Adrenal gland (tissue), 9 donors: ENCODE measurements at regions not wholly inside any gene's neighbourhood (a gene's known extent, or its start where the extent isn't known, plus 50 kb on each side); places are given as distances from the start of the nearest gene placed in this dataset.
A peak's percentile ranks its signal among the peaks of the same experiment; 100 is the strongest.

Experiments
- DNase-seq, 7 donors: peaks; one replicate each; pipeline ENCODE4 v3.0.0-alpha.2; 2019 to 2020
- H3K27ac ChIP-seq, 5 donors: fragments of 200-600 bp; sonication (generic) in 4 of 5; 1 replicate in 3 of 5; 2 replicates in 2 of 5; pipeline versions ENCODE4 v1.5.1 to v1.8.0; 2016 to 2020; ENCODE audit warnings: mild to moderate bottlenecking in 1 of 5
- H3K27me3 ChIP-seq: fragments of 200-600 bp; 2 replicates; pipeline ENCODE4 v1.8.0; 2021
- H3K36me3 ChIP-seq, 2 donors: fragments of 200-600 bp; replicated peaks in 1 of 2; 1 replicate in 1 of 2; 2 replicates in 1 of 2; pipeline versions ENCODE4 v1.5.1 to v1.8.0; 2018 to 2022
- H3K4me1 ChIP-seq, 2 donors: fragments of 200-600 bp; replicated peaks in 1 of 2; 1 replicate in 1 of 2; 2 replicates in 1 of 2; pipeline versions ENCODE4 v1.5.1 to v1.8.0; 2018 to 2021
- H3K4me3 ChIP-seq, 4 donors: fragments of 200-600 bp; sonication (generic) in 3 of 4; one replicate each; pipeline ENCODE4 v1.5.1; 2016 to 2018
- H3K9me3 ChIP-seq, 3 donors: fragments of 200-600 bp; sonication (generic) in 1 of 3; replicated peaks in 1 of 3; 1 replicate in 2 of 3; 2 replicates in 1 of 3; pipeline versions ENCODE4 v1.5.1 to v1.8.0; 2016 to 2021
- CTCF ChIP-seq, 6 experiments: fragments of 450-650 bp in 4 of 6; fragments of 200-600 bp in 2 of 6; sonication (generic) in 1 of 6; IDR thresholded peaks; 1 replicate in 5 of 6; 2 replicates in 1 of 6; pipeline versions ENCODE4 v1.5.1 to v1.8.0; 2016 to 2021; ENCODE audit warnings: antibody characterized with exemption in 6 of 6, mild to moderate bottlenecking in 2 of 6, moderate library complexity in 1 of 6
- POLR2A ChIP-seq, 2 donors: fragments of 450-650 bp; IDR thresholded peaks; one replicate each; pipeline ENCODE4 v1.6.1; 2017; ENCODE audit warnings: antibody characterized with exemption in 2 of 2, mild to moderate bottlenecking in 2 of 2, moderate library complexity in 1 of 2
- whole genome bisulfite sequencing, 4 donors: extraction: QIAGEN DNeasy Blood & Tissue Kit in 2 of 4; methylation state at CpG; one replicate each; pipeline versions ENCODE4 v1.1.5 to v1.1.7; 2013 to 2017; 5-methylcytosine and 5-hydroxymethylcytosine counted together
- intact Hi-C, 2 donors: fragments of 100-400 bp; cut with DNase I; formaldehyde crosslinking; loops; one replicate each; pipeline versions ENCODE4 v1.14.1 to v1.15.0; 2022 to 2023
- donor health status: healthy with polysubstance abuse.
- donor health status: Bipolar disorder and iron deficiency.
- donor health status: DM: yes; HTN: yes; CAD: no.
- donor health status: DM: no; HTN: no; CAD: no.
- donor health status: DM: no; HTN: no; CAD: no.

DNA sequence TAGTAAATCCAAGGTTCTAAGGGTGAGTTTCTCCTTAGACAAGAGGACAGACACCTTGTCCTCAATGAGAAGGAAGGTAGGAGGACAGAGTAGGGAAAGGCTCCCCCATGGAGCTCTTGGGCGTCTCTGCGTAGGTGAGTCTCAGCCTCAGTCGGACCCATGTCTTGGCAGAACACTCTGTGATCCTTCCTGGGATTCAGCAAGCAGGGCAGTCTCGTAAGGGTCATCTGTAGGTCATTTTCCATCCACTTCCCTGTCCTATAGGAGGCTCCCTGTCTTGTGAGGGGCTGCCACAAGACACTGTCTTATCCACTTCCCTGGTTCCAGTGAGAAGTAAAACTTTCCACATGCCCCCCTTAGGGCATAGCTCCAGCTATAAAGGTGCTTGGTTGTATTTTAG lies 122.6 kb upstream of the TWIST2 start:
- TF ChIP-seq CTCF (IDR thresholded peaks at IDR 0.05) (no peak), POLR2A (IDR thresholded peaks at IDR 0.05) (no peak)
- no peaks in the 10 kb centered on the region for H3K9me3 ChIP-seq
- H3K36me3 ChIP-seq = no peaks in the 10 kb centered on the region
- DNase-seq = peak in 2 of 7 donors; percentile 5 to 21
- peaks cover 7% of the 10 kb centered on the region for H3K27me3 ChIP-seq
- WGBS, 4 donors = 65 to 82% (median 73%) methylated on average over 4 of the region's 4 CpGs
- H3K4me1 ChIP-seq = peaks cover 0 to 12% of the 10 kb centered on the region in 2 donors
- H3K27ac ChIP-seq = no peak overlapping the region
- H3K4me3 ChIP-seq = no peak overlapping the region
- intact Hi-C loops = no loop called here

- H3K27ac ChIP-seq = peak overlapping the region in 1 of 5 donors; percentile 71
- intact Hi-C loops = no loop called here
- H3K4me3 ChIP-seq = no peak overlapping the region
- no peaks in the 10 kb centered on the region for H3K9me3 ChIP-seq
- H3K36me3 ChIP-seq = no peaks in the 10 kb centered on the region
- H3K4me1 ChIP-seq = peaks cover 0 to 12% of the 10 kb centered on the region in 2 donors
- no peaks in the 10 kb centered on the region for H3K27me3 ChIP-seq
- TF ChIP-seq POLR2A (IDR thresholded peaks at IDR 0.05) = no peak
- TF ChIP-seq CTCF (IDR thresholded peaks at IDR 0.05) = no peak
- peak in 1 of 7 donors; percentile 10 for DNase-seq
- 79 to 83% (median 80%) methylated on average over 13 to 17 of the region's 17 CpGs for WGBS, 4 donors
Observed at GRCh38 chr2:238726670-238727584, 121.0 kb upstream of the TWIST2 start.

DNA sequence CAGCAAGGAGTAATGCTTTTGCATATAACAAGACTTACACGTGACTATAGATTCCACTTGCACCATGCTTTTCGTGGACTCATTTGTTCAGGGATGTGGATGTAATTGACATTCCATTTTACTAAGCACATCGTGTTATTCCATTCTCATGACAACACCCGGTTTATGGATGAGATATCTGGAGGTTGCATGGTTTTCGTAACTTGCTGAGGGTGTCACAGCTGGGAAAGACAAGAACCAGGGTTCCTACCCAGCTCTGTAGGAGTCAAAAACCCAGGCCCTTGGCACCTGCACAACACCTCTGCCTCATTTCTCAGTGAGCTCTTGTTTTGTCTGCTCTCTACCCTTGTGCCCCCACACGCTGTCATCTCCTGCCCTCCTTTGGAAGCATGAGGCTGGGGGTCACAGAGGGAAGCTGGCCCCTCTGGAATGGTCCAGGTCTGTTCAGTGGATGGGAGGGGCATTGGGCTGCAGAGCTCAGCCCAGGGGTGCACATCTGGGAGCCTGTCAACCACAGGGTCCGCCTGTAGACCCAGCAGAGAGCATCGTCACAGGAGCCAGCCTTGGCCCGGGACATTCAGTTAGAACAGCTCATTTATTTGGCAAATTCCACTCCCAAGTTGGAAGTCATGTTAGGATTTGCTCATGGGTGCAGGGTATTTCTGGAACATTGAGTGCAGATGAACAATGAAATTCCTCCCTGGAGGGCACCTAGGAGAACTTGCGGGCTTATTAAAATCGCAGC lies 120.1 kb upstream of the TWIST2 start:
- 75 to 79% (median 76%) methylated on average over 9 to 11 of the region's 11 CpGs for whole genome bisulfite sequencing, 4 donors
- Histone ChIP-seq H3K36me3 (no peaks in the 10 kb centered on the region), H3K9me3 (no peaks in the 10 kb centered on the region), H3K4me1 (peaks cover 0 to 12% of the 10 kb centered on the region in 2 donors), H3K27me3 (no peaks in the 10 kb centered on the region), H3K4me3 (no peak overlapping the region), H3K27ac (peak overlapping the region in 2 of 5 donors; percentile 40 to 71)
- intact Hi-C loops = no loop called here
- TF ChIP-seq POLR2A (IDR thresholded peaks at IDR 0.05) (no peak), CTCF (IDR thresholded peaks at IDR 0.05) (no peak)
- DNase-seq = peak in 1 of 7 donors; percentile 9
